ENCODE measurements at regions not wholly inside any gene's neighbourhood (a gene's known extent, or its start where the extent isn't known, plus 50 kb on each side); places are given as distances from the start of the nearest gene placed in this dataset.

DNA sequence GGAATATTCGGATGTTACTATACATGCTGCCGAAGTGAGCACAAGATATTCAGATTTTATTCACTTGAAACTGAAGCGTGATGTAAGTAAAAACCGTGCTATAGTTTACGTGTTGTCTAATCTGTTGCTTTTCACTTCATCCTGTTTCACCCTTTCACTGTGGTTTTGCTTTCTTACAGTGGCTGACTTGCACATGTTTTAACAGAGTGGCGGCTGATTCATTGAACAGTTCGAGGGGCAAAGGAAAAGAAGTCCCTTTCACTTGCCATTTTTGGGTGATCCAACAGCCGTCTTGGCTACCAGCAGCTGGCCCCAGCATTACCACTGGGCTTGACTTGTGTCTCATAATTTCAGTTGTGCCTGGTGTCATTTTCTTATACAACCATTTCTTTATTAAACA is 134.0 kb downstream of the IRX1 start:
- intact Hi-C loops (cut with micrococcal nuclease), result no loop called here
- DNase-seq (no peak), ATAC-seq (no peak)

- ATAC-seq, result no peak
- intact Hi-C loops (cut with micrococcal nuclease), result no loop called here
- DNase-seq, result no peak
These were observed 139.0 kb downstream of the IRX1 start for GRCh38 chr5:3734632-3735031.

GRCh38 chr5:3736466-3736865 is 140.8 kb downstream of the IRX1 start:
- intact Hi-C loops (cut with micrococcal nuclease), result no loop called here
- ATAC-seq (no peak), DNase-seq (no peak)

DNA sequence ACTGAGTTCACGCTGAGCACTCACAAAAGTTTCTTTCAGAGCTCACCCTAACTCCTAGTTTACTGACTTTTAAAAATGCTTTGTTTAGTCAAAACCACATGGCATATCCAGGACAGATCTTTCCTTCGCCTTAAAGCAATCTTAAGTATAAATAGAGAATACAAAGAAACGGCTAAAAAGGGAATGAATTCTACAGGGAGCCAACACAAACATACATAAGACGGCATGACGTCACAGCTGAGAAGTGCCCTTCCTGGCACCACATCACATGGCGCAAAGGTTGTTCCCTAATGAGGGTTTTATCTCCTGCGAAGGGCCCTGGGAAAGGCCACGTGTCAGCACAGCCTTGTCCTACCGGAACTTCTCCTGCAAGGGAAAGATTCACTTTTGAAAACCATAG is 141.3 kb downstream of the IRX1 start:
- intact Hi-C loops (cut with micrococcal nuclease), result no loop called here
- DNase-seq (no peak), ATAC-seq (no peak)

DNA sequence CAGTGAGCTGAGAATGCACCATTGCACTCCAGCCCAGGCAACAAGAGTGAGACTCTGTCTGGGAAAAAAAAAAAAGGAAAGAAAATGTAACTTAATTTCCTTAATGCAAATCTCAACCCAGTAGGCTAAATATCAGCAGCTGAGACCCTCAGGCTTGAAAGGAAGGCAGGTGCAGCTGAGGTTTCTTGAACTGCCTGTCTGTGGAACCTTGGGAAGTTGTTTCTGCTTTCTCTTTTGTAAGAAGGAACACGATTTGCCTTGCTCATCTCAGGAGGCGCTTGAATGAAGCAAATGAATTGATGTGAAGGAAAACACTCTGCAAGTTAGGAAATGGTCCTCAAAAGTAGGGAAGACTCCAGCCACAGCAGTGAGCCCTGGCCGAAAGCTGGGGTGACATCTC is 143.3 kb downstream of the IRX1 start:
- intact Hi-C loops (cut with micrococcal nuclease), result no loop called here
- DNase-seq (no peak), ATAC-seq (no peak)

DNA sequence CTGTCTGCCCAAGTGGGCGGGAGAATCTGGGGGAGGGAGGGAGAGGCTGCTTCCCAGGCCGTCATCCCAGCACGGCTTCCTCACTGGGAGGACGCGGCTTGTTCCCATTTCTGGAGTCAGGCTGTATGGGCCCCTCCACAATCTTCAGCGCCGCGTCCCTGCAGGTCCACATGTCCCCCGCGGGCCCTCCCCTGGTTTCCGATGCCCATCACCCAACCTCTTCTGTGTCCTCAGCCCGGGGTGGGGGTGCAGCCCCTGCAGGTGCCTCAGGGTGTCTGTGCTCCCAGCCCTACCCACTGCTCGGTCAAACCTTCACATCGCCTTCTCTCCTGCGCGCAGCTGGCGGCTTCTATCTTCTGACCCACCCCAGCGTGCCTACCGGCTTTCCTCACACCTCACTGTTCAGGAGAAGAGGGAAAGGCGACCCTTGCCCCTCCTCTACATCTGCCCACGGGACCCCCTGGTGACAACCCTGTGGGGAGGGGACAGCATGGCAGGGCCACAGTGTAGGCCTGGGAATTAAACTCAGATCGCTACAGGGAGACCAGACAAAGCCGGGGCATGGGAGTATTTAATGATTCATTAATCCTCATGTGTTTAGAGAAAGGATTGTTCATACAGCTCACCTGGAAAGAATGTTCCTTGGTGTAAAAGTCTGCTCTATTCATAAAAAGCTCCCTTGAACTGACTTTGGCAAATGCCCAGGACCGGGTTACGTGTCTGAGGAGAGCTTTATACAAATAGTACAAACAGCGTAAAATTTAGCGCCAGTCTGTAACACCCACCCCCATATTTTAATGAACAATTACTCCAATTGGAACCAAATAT is 145.1 kb downstream of the IRX1 start:
- intact Hi-C loops (cut with micrococcal nuclease), result no loop called here
- no peak for DNase-seq
- ATAC-seq, result no peak

GRCh38 chr5:3741374-3741770 is 145.7 kb downstream of the IRX1 start:
- intact Hi-C loops (cut with micrococcal nuclease), result no loop called here
- ATAC-seq (no peak), DNase-seq (no peak)

DNA sequence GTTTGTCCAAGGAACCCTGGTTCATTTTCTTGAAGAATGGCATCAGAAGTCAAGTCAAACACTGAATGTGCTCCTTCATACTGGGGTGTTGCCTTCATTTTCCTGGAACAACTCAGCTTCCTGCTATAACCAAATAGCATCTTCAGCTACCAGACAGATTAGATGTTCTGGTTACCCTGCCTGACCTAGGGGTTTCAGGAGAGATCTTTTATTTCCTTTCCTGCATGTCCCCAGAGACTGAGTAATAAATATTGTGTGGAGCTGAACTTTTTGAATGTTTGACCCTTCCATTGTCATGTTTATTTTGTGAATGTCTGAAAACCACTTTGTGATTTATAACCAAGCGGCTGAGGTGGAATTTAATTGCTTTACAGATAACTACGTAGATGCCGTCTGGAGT is 147.1 kb downstream of the IRX1 start:
- ATAC-seq, result no peak
- intact Hi-C loops (cut with micrococcal nuclease), result no loop called here
- no peak for DNase-seq

DNA sequence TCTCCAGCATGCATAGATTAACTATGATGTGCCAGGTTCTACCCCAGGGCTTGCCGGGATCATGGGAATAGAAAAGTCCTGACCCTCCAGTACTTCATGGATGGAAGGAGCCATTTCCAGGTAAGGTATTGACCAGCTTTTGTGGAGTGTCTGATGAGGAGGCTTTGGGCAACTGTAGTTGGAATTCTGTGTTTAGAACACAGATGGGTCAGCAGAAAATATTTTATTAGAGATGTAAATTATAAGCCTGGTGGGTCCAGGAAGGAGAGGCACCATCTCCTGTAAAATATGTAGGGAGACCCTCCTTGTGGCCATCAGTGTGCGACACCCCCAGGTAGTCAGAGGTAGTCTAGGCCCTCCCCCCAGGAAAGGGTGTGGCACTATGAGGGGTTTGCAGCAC is 156.2 kb downstream of the IRX1 start:
- ATAC-seq (no peak), DNase-seq (no peak)
- intact Hi-C loops (cut with micrococcal nuclease), result no loop called here

DNA sequence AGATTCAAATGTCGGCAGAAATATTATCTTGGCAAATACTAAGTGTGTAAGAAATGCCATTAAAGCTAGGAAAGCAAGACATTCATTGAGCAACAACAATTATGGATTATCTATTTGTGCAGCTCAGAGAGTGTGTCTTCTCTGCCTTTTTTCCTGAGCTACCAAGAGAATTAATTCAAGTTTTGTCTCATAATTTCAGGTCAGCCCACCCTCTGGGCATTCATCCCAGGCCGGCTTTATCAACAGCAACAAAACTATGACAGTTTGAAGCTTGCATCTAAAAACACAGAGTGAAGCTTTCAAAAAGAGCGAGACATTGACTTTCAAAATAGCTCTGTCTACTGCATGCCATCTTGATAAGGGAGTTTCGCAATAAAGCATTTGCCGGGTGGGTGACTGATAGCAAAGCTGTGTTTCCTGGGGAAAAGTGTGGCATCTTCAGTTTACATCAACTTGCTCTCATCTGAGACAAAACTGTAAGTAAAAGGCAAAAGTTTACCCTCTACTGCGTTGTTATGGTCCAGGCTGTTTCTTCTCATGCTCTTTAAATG is 182.4 kb downstream of the IRX1 start:
- no peak for DNase-seq
- intact Hi-C loops (cut with micrococcal nuclease), result no loop called here
- ATAC-seq, result no peak

- ATAC-seq (peak; percentile 56), DNase-seq (no peak)
- intact Hi-C loops (cut with micrococcal nuclease), result no loop called here
These were observed 183.3 kb downstream of the IRX1 start for GRCh38 chr5:3778945-3779344.

GRCh38 chr5:3780278-3780677 is 184.6 kb downstream of the IRX1 start:
- ATAC-seq (no peak), DNase-seq (no peak)
- intact Hi-C loops (cut with micrococcal nuclease), result no loop called here

DNA sequence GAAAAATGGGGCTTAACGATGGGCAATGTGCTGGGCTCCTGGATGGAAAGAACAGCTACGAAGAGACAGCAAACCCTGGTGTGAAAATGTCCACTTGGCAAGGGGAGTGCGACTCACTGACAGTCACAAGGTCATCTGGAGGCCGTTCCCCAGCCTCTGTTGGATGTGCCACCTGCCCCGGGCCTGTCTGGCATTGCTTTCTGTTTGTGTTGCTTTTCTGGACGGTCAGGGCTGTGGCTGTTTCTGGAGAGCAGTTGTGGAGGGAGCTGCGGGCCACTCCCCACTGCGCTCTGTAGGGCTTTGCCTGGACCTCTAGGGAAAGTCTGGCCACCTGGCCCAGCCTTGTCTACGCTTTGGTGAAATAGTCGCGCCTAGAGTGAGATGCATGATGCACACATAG is 185.3 kb downstream of the IRX1 start:
- ATAC-seq (peak; percentile 36), DNase-seq (no peak)
- intact Hi-C loops (cut with micrococcal nuclease), result no loop called here

- intact Hi-C loops (cut with micrococcal nuclease), result no loop called here
- no peak for ATAC-seq
- DNase-seq, result no peak
These were observed 189.2 kb downstream of the IRX1 start for GRCh38 chr5:3784854-3785253.

DNA sequence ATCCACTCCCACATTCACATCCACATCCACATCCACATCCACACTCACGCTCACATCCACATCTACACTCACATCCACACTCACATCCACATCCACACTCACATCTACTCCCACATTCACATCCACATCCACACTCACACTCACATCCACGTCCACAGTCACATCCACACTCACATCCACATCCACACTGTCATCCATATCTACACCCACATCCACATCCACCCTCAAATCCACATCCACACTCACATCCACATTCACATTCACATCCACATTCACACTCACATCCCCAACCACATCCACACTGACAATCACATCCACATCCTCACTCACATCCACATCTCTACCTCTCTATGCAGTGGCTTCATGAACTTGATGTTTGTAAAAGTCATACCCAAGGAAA is 190.5 kb downstream of the IRX1 start:
- intact Hi-C loops (cut with micrococcal nuclease), result no loop called here
- no peak for DNase-seq
- ATAC-seq, result no peak

GRCh38 chr5:3786891-3787430 is 191.3 kb downstream of the IRX1 start:
- no peak for DNase-seq
- intact Hi-C loops (cut with micrococcal nuclease), result no loop called here
- no peak for ATAC-seq

DNA sequence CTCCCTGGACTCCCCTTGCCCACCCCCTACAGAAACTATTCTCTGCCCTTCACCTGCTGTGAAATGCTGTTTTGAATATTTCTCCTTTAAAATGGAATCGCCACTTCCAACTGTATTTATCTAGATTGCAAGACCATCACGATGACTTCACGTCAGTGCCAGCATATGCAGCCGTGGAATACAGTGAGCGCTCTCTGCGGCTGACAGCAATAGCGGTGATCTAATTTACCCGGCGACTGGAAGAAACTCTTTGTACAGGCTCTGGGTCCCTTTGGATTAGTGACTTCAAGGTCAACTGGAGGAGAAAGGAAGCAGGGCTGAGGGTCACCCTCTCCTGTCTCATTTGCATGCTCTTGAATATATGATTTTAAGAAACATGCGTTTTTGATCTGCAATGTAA is 192.0 kb downstream of the IRX1 start:
- DNase-seq (no peak), ATAC-seq (no peak)
- intact Hi-C loops (cut with micrococcal nuclease), result no loop called here

- intact Hi-C loops (cut with micrococcal nuclease), result no loop called here
- DNase-seq (no peak), ATAC-seq (no peak)
These were observed 194.0 kb downstream of the IRX1 start for GRCh38 chr5:3789519-3790193.

DNA sequence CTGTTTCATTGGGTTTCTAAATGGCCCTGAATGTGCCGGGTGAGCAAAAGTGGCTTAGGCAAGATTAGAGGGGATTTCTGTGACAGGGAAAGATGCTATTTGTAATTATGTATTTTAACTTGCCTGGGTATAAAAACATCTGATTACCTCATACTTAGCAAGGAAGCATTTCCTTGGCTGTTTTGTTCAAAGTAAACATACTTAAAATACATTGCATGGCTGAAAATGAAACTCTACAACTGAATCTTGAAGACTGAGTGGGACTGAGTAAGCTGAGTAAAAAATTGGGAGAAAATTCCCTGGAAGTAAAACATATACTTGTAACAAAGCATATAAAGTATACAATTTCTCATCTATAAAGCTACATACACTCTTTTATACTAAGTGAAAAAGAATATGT is 197.5 kb downstream of the IRX1 start:
- intact Hi-C loops (cut with micrococcal nuclease), result no loop called here
- DNase-seq (no peak), ATAC-seq (no peak)

DNA sequence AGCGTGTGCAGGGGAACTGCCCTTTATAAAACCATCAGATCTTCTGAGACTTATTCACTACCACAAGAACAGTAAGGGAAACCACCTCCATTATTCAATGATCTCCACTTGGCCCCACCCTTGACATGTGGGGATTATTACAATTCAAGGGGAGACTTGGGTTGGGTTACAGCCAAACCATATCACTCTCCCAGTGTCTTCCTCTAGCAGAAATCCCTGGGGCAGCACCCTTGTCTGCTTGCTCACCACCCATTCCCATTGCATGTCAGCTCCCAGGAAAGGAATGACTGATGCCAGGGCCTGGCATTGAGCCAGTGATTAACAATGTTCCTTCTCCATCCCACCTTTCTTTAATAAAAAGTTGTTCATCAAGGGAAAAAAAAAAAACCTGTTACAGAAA is 199.0 kb downstream of the IRX1 start:
- intact Hi-C loops (cut with micrococcal nuclease), result no loop called here
- DNase-seq (no peak), ATAC-seq (no peak)

- intact Hi-C loops (cut with micrococcal nuclease), result no loop called here
- ATAC-seq (no peak), DNase-seq (no peak)
These were observed 201.1 kb downstream of the IRX1 start for GRCh38 chr5:3796736-3797135.
